ENCODE measurements at regions not wholly inside any gene's neighbourhood (a gene's known extent, or its start where the extent isn't known, plus 50 kb on each side); places are given as distances from the start of the nearest gene placed in this dataset.

- TF ChIP-seq, protein P1, sequence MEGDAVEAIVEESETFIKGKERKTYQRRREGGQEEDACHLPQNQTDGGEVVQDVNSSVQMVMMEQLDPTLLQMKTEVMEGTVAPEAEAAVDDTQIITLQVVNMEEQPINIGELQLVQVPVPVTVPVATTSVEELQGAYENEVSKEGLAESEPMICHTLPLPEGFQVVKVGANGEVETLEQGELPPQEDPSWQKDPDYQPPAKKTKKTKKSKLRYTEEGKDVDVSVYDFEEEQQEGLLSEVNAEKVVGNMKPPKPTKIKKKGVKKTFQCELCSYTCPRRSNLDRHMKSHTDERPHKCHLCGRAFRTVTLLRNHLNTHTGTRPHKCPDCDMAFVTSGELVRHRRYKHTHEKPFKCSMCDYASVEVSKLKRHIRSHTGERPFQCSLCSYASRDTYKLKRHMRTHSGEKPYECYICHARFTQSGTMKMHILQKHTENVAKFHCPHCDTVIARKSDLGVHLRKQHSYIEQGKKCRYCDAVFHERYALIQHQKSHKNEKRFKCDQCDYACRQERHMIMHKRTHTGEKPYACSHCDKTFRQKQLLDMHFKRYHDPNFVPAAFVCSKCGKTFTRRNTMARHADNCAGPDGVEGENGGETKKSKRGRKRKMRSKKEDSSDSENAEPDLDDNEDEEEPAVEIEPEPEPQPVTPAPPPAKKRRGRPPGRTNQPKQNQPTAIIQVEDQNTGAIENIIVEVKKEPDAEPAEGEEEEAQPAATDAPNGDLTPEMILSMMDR (IDR thresholded peaks at IDR 0.05): no peak
- no peak for TF ChIP-seq POLR2A (IDR thresholded peaks at IDR 0.05; ENCODE audit: low read depth)
- TF ChIP-seq EP300 (IDR thresholded peaks at IDR 0.05): no peak
Measured at GRCh38 chr9:80516679-80517078, 944.9 kb downstream of the TLE4 start.
